Loucy (cell line): ENCODE measurements at regions not wholly inside any gene's neighbourhood (a gene's known extent, or its start where the extent isn't known, plus 50 kb on each side); places are given as distances from the start of the nearest gene placed in this dataset.
"Not testable (repeated sequence)": the region's sequence is repeated elsewhere in the genome, so short reads cannot be mapped to it uniquely, and the experiment has no call there.

ENCODE experiments used
- H2AFZ ChIP-seq: fragments of 200-600 bp; sonication (generic); 2 replicates; pipeline ENCODE4 v1.6.0; 2016; ENCODE audit warnings: antibody characterized with exemption, mild to moderate bottlenecking, low read length, moderate library complexity
- H3F3A ChIP-seq: fragments of 200-600 bp; 2 replicates; pipeline ENCODE4 v1.6.0; 2016; ENCODE audit warnings: antibody characterized with exemption, low read depth, mild to moderate bottlenecking
- H3K27me3 ChIP-seq: fragments of 200-600 bp; sonication (generic); 2 replicates; pipeline ENCODE4 v1.6.1; 2014; ENCODE audit warnings: low read length, mild to moderate bottlenecking; ENCODE audit not compliant: insufficient read depth, poor library complexity, severe bottlenecking
- H3K36me3 ChIP-seq: fragments of 200-600 bp; sonication (generic); 2 replicates; pipeline ENCODE4 v1.6.1; 2016; ENCODE audit warnings: low read length; ENCODE audit not compliant: insufficient read depth
- H3K4me1 ChIP-seq: fragments of 200-600 bp; sonication (generic); 2 replicates; pipeline ENCODE4 v1.5.1; 2014; ENCODE audit warnings: low read length, mild to moderate bottlenecking; ENCODE audit not compliant: insufficient read depth, poor library complexity, severe bottlenecking
- H3K4me2 ChIP-seq: fragments of 200-600 bp; sonication (generic); 2 replicates; pipeline ENCODE4 v1.6.0; 2014; ENCODE audit warnings: antibody characterized with exemption, low read length, low read depth, mild to moderate bottlenecking; ENCODE audit not compliant: poor library complexity, severe bottlenecking
- H3K4me3 ChIP-seq: fragments of 200-600 bp; sonication (generic); 2 replicates; pipeline ENCODE4 v1.5.1; 2014; ENCODE audit warnings: low read length, mild to moderate bottlenecking, mixed read lengths; ENCODE audit not compliant: poor library complexity, severe bottlenecking
- H3K79me2 ChIP-seq: fragments of 200-600 bp; sonication (generic); 2 replicates; pipeline ENCODE4 v1.6.1; 2014; ENCODE audit warnings: low read length; ENCODE audit not compliant: insufficient read depth
- H3K9ac ChIP-seq: fragments of 200-600 bp; sonication (generic); 2 replicates; pipeline ENCODE4 v1.6.0; 2014; ENCODE audit warnings: mild to moderate bottlenecking, low read depth, low read length, moderate library complexity; ENCODE audit not compliant: poor library complexity, severe bottlenecking
- H3K9me2 ChIP-seq: fragments of 200-600 bp; sonication (generic); replicated peaks from 2 replicates; pipeline ENCODE4 v1.6.1; 2016; ENCODE audit warnings: low read depth, low read length, mixed read lengths
- H3K9me3 ChIP-seq: fragments of 200-600 bp; sonication (generic); 2 replicates; pipeline ENCODE4 v1.6.1; 2014; ENCODE audit warnings: mild to moderate bottlenecking, antibody characterized with exemption, low read length, low read depth; ENCODE audit not compliant: insufficient read depth
- H4K20me1 ChIP-seq: fragments of 200-600 bp; sonication (generic); 2 replicates; pipeline ENCODE4 v1.6.0; 2014; ENCODE audit warnings: antibody characterized with exemption, low read length, mild to moderate bottlenecking; ENCODE audit not compliant: insufficient read depth, poor library complexity, severe bottlenecking
- EZH2phosphoT487 ChIP-seq: fragments of 200-600 bp; IDR thresholded peaks from 2 replicates; pipeline ENCODE4 v1.6.1; 2018; ENCODE audit warnings: antibody characterized with exemption, mild to moderate bottlenecking, moderate library complexity, borderline replicate concordance
- TF ChIP-seq, protein P1 (sequence below): fragments of 200-600 bp; sonication (generic); conservative IDR thresholded peaks from 2 replicates; pipeline ENCODE4 v1.5.1; 2014; ENCODE audit warnings: mild to moderate bottlenecking, antibody characterized with exemption, low read length

DNA sequence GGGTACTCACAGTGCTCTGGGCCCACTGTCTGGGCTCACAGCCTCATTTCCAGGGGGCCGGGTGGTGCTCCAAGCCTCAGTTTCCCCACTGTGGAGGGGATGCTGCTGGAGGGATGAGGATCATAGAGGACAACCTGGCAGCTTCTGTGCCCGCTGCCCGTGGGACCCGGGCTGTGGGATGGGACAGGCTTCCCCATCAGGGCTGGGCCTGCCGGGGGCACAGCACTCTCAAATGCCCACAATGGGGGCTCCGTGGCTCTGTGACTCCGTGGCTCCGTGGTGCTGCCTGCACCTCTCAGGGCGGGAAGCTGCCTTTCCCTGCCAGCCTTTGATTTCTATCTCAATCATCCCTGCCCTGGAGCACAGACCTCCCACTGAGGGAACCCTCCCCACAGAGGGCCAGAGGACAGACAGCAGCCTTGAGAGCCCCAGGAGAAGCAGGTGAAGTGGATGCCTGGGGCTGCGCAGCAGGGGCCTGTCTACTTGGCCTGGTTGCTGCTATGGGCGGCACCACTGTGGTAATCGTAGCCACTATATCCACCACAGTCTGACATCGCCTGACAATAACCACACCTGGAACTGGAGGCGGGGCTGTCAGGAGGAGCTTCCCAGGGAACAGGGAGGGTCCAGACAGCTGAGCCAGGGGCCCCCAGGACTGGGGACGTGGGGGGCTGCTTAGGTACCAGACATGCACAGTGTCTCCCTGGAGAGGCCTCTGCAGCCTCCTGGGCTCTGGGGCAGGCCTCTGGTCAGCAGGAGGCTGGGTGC is 375.9 kb downstream of the TMEM121 start:
- TF ChIP-seq EZH2phosphoT487, result no peak
- TF ChIP-seq, protein P1, sequence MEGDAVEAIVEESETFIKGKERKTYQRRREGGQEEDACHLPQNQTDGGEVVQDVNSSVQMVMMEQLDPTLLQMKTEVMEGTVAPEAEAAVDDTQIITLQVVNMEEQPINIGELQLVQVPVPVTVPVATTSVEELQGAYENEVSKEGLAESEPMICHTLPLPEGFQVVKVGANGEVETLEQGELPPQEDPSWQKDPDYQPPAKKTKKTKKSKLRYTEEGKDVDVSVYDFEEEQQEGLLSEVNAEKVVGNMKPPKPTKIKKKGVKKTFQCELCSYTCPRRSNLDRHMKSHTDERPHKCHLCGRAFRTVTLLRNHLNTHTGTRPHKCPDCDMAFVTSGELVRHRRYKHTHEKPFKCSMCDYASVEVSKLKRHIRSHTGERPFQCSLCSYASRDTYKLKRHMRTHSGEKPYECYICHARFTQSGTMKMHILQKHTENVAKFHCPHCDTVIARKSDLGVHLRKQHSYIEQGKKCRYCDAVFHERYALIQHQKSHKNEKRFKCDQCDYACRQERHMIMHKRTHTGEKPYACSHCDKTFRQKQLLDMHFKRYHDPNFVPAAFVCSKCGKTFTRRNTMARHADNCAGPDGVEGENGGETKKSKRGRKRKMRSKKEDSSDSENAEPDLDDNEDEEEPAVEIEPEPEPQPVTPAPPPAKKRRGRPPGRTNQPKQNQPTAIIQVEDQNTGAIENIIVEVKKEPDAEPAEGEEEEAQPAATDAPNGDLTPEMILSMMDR, result no peak
- H3K27me3 ChIP-seq, result no peaks in the 10 kb centered on the region
- H2AFZ ChIP-seq, result no peak overlapping the region

DNA sequence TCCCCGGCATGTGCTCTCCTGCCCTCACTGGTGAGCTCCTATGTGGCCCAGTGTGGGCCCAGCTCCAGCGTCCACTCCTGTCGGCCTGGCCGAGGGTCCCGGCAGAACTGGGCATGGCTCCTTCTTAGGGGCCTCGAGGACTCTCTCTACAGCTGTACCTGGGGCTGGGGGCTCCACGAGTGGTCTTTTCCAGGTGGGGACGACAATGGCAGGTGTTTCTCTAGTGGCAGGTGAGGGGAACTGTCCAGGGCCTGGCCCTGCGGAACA is 376.4 kb downstream of the TMEM121 start:
- H3K9me3 ChIP-seq, result not testable (repeated sequence)
- H3K4me1 ChIP-seq, result peaks cover 40% of the 10 kb centered on the region

More for the DNA sequence above, 375.9 kb downstream of the TMEM121 start:
- Histone ChIP-seq H4K20me1 (no peaks in the 10 kb centered on the region), H3K79me2 (peaks cover 77% of the 10 kb centered on the region), H3K4me1 (peaks cover 35% of the 10 kb centered on the region), H3K4me2 (peak overlapping the region; percentile 95), H3K9ac (peak overlapping the region; percentile 93), H3K9me3 (no peaks in the 10 kb centered on the region), H3K9me2 (no peaks in the 10 kb centered on the region), H3K4me3 (peak overlapping the region; percentile 72), H3F3A (no peaks in the 10 kb centered on the region), H3K36me3 (no peaks in the 10 kb centered on the region)

DNA sequence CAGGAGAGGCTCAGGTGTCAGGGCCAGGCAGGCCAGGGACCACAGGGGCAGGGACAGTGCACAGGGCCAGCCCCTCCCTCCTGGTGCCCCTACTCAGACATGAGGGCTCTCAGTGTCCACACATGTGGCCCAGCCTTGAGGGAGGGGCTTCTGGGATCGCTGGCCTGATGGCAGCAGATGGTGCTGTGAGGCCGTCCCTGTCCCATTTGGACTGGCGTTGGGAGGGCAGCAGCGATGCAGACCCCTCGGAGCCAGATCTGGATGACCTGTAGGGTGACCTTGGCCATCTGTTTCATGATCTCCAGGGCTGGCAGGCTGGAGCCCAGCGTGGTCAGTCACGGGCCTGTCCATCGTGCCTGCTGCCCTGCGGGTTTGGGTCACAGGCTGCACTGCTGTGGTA is 377.6 kb downstream of the TMEM121 start:
- no peaks in the 10 kb centered on the region for H3K9me2 ChIP-seq
- H4K20me1 ChIP-seq, result no peaks in the 10 kb centered on the region
- peak overlapping the region; percentile 17 for H3K4me3 ChIP-seq
- no peaks in the 10 kb centered on the region for H3F3A ChIP-seq
- H3K4me2 ChIP-seq, result peak overlapping the region; percentile 46
- peaks cover 92% of the 10 kb centered on the region for H3K79me2 ChIP-seq
- H3K36me3 ChIP-seq, result no peaks in the 10 kb centered on the region
- H3K9ac ChIP-seq, result peak overlapping the region; percentile 7
- no peaks in the 10 kb centered on the region for H3K9me3 ChIP-seq
- peaks cover 35% of the 10 kb centered on the region for H3K4me1 ChIP-seq
- H2AFZ ChIP-seq, result no peak overlapping the region
- no peaks in the 10 kb centered on the region for H3K27me3 ChIP-seq
- TF ChIP-seq, protein P1, result no peak
- TF ChIP-seq EZH2phosphoT487, result no peak

More for the DNA sequence above, 376.4 kb downstream of the TMEM121 start:
- H3K9ac ChIP-seq, H3F3A ChIP-seq, H3K4me2 ChIP-seq, H2AFZ ChIP-seq, H3K27me3 ChIP-seq, H3K36me3 ChIP-seq, H3K9me2 ChIP-seq, H4K20me1 ChIP-seq, H3K4me3 ChIP-seq: not testable (repeated sequence)
- H3K79me2 ChIP-seq, result peaks cover 82% of the 10 kb centered on the region

DNA sequence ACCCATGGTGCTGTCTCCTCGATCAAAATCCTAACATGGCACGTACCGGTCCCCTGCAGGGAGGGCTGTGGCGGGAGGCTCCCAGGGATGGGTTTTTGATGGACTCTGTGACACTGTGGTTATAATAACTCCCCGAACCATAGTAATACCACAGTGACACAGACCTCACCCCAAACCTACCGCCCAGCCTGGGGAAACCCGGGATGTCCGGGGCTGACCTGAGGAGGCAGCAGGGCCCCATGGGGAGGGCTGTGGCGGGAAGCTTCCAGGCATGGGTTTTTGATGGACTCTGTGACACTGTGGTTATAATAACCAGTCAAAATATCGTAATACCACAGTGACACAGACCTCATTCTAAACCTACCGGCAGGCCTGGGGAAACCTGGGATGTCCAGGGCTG is 378.0 kb downstream of the TMEM121 start:
- Histone ChIP-seq H3K9ac (no peak overlapping the region), H3F3A (no peaks in the 10 kb centered on the region), H3K79me2 (peaks cover 96% of the 10 kb centered on the region), H3K4me2 (peak overlapping the region; percentile 46), H3K9me3 (no peaks in the 10 kb centered on the region), H3K9me2 (no peaks in the 10 kb centered on the region), H2AFZ (no peak overlapping the region), H3K4me1 (peaks cover 37% of the 10 kb centered on the region), H3K4me3 (no peak overlapping the region), H3K27me3 (no peaks in the 10 kb centered on the region), H4K20me1 (no peaks in the 10 kb centered on the region), H3K36me3 (no peaks in the 10 kb centered on the region)
- no peak for TF ChIP-seq EZH2phosphoT487
- TF ChIP-seq, protein P1, result no peak
